Parathyroid adenoma (tissue), 2 donors: ENCODE measurements at regions not wholly inside any gene's neighbourhood (a gene's known extent, or its start where the extent isn't known, plus 50 kb on each side); places are given as distances from the start of the nearest gene placed in this dataset.

Source experiments
- H2AFZ ChIP-seq: fragments of 300-600 bp; sonication (generic); one replicate; pipeline ENCODE4 v1.7.0; 2017; ENCODE audit warnings: antibody characterized with exemption, mild to moderate bottlenecking
- H3K27ac ChIP-seq: fragments of 300-600 bp; sonication (generic); one replicate; pipeline ENCODE4 v1.7.0; 2017
- H3K27me3 ChIP-seq: fragments of 300-600 bp; sonication (generic); one replicate; pipeline ENCODE4 v1.7.0; 2017; ENCODE audit warnings: low read length; ENCODE audit not compliant: control insufficient read depth, insufficient read depth
- H3K36me3 ChIP-seq: fragments of 300-600 bp; sonication (generic); one replicate; pipeline ENCODE4 v1.7.0; 2017; ENCODE audit warnings: low read length; ENCODE audit not compliant: control insufficient read depth, insufficient read depth
- H3K4me1 ChIP-seq: fragments of 300-600 bp; sonication (generic); one replicate; pipeline ENCODE4 v1.7.0; 2017; ENCODE audit warnings: control low read depth
- H3K4me2 ChIP-seq: fragments of 300-600 bp; sonication (generic); one replicate; pipeline ENCODE4 v1.7.0; 2017; ENCODE audit warnings: low read length
- H3K4me3 ChIP-seq: fragments of 300-600 bp; sonication (generic); one replicate; pipeline ENCODE4 v1.7.0; 2017; ENCODE audit warnings: low read depth, low read length
- H3K79me2 ChIP-seq: fragments of 300-600 bp; sonication (generic); one replicate; pipeline ENCODE4 v1.7.0; 2017; ENCODE audit warnings: control low read depth
- H3K9ac ChIP-seq: fragments of 300-600 bp; sonication (generic); one replicate; pipeline ENCODE4 v1.7.0; 2017; ENCODE audit warnings: mild to moderate bottlenecking
- H3K9me3 ChIP-seq: fragments of 300-600 bp; sonication (generic); one replicate; pipeline ENCODE4 v1.7.0; 2017; ENCODE audit warnings: low read length; ENCODE audit not compliant: control insufficient read depth
- TF ChIP-seq, protein P1 (sequence below): fragments of 300-600 bp; sonication (generic); IDR thresholded peaks from one replicate; pipeline ENCODE4 v1.7.0; 2017; ENCODE audit warnings: antibody characterized with exemption, mild to moderate bottlenecking
- donor health status: primary hyperparathyroidism.

DNA sequence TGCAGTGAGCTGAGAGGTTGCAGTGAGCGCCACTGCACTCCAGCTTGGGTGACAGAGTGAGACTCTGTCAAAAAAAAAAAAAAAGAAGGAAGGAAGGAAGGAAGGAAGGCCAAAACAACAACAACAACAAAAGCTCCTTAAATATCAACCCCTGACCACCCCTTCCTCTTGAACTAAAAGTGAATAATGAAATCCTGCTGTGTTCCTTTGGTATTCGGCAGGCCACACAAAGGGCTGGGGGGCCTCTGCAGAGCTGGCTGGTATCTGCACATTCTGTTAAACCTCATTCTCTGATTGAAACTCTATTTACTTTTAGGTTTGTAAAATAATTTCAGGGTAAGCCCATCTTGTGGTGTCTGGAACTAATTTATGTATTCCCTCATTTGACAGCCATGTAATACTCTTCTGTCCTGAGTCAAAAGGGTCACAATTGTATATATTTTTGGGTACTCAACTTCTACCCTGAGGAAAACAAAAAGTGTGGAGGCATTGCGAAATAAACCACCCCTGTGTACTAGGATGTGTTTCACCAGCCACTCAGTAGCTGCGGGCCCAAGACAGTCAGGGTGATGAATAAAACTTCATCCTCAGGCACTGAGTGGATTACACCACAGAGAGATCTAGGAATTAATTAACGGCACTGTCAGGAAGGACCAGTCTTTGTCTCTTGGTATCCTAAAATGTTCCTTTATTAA, 446.4 kb upstream of the PFKP start:
- Histone ChIP-seq H3K27ac (no peak overlapping the region), H2AFZ (no peak overlapping the region), H3K4me1 (no peaks in the 10 kb centered on the region), H3K36me3 (no peaks in the 10 kb centered on the region), H3K27me3 (no peaks in the 10 kb centered on the region), H3K9me3 (no peaks in the 10 kb centered on the region), H3K79me2 (no peaks in the 10 kb centered on the region), H3K4me3 (no peak overlapping the region), H3K4me2 (no peak overlapping the region), H3K9ac (no peak overlapping the region)
- TF ChIP-seq, protein P1, sequence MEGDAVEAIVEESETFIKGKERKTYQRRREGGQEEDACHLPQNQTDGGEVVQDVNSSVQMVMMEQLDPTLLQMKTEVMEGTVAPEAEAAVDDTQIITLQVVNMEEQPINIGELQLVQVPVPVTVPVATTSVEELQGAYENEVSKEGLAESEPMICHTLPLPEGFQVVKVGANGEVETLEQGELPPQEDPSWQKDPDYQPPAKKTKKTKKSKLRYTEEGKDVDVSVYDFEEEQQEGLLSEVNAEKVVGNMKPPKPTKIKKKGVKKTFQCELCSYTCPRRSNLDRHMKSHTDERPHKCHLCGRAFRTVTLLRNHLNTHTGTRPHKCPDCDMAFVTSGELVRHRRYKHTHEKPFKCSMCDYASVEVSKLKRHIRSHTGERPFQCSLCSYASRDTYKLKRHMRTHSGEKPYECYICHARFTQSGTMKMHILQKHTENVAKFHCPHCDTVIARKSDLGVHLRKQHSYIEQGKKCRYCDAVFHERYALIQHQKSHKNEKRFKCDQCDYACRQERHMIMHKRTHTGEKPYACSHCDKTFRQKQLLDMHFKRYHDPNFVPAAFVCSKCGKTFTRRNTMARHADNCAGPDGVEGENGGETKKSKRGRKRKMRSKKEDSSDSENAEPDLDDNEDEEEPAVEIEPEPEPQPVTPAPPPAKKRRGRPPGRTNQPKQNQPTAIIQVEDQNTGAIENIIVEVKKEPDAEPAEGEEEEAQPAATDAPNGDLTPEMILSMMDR, result no peak

DNA sequence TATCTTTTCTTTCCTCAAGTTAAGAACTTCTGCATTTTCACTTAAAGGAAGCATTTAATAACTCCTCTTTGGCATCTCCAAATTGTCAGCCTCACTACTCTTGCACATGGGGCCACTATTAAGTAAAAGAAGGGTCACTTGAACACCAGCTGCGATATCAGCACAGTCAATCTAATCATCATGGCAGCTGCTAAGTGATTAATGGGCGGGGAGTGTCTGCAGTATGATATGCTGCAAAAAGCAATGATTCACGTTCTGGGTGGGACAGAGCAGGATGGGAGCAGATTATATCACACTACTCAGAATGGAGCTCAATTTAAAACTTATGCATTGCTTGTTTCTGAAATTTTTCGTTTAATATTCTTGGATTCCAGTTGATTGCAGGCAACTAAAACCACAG, 447.4 kb upstream of the PFKP start:
- H3K79me2 ChIP-seq, result no peaks in the 10 kb centered on the region
- H3K4me3 ChIP-seq, result no peak overlapping the region
- no peak overlapping the region for H3K27ac ChIP-seq
- H3K27me3 ChIP-seq, result no peaks in the 10 kb centered on the region
- no peaks in the 10 kb centered on the region for H3K9me3 ChIP-seq
- H3K4me1 ChIP-seq, result no peaks in the 10 kb centered on the region
- H3K4me2 ChIP-seq, result no peak overlapping the region
- no peak overlapping the region for H3K9ac ChIP-seq
- TF ChIP-seq, protein P1, result no peak
- H3K36me3 ChIP-seq, result no peaks in the 10 kb centered on the region
- H2AFZ ChIP-seq, result no peak overlapping the region

DNA sequence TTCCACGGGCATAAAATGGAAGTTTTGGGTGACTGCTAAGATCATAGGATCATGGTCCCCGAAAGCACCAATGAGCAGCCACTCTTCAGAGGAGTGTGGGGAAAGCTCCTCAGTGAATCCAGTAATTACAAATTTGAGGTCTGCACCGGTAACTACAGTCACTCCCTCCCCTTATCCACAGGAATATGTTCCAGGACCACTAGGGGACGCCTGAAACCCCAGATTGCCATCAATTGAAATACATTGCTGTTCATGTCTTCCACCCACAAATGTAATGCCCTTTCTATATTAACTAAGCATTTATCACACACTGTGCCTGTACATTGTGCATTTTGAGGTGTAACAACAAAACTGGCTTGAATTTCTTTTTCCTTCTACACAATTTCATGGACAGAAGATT, 447.9 kb upstream of the PFKP start:
- Histone ChIP-seq H3K27ac (no peak overlapping the region), H3K27me3 (no peaks in the 10 kb centered on the region), H3K4me3 (no peak overlapping the region), H3K9ac (no peak overlapping the region), H3K79me2 (no peaks in the 10 kb centered on the region), H2AFZ (no peak overlapping the region), H3K4me2 (no peak overlapping the region), H3K4me1 (no peaks in the 10 kb centered on the region), H3K36me3 (no peaks in the 10 kb centered on the region), H3K9me3 (no peaks in the 10 kb centered on the region)
- TF ChIP-seq, protein P1, result no peak

DNA sequence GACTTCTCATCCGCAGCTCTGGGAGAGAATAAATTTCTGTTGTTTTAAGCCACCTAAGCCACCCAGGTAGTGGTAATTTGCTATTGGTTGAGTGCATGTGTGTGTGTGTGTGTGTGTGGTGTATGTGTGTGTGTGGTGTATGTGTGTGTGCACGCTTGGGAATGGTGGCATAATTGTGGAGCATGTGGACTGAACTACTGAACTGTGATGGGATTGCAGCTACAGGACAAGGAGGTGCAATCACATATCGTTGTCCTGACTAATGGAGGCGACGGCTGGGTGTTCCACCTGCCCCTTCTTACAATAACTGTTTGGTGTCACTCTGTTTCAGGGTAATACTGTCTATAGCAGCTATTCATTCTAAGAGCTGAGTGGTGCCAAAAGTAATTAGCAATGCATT, 448.7 kb upstream of the PFKP start:
- no peak overlapping the region for H2AFZ ChIP-seq
- H3K4me3 ChIP-seq, result no peak overlapping the region
- no peaks in the 10 kb centered on the region for H3K27me3 ChIP-seq
- H3K4me1 ChIP-seq, result no peaks in the 10 kb centered on the region
- H3K9ac ChIP-seq, result no peak overlapping the region
- no peak overlapping the region for H3K4me2 ChIP-seq
- H3K79me2 ChIP-seq, result no peaks in the 10 kb centered on the region
- no peaks in the 10 kb centered on the region for H3K36me3 ChIP-seq
- no peaks in the 10 kb centered on the region for H3K9me3 ChIP-seq
- TF ChIP-seq, protein P1, result no peak
- H3K27ac ChIP-seq, result no peak overlapping the region

DNA sequence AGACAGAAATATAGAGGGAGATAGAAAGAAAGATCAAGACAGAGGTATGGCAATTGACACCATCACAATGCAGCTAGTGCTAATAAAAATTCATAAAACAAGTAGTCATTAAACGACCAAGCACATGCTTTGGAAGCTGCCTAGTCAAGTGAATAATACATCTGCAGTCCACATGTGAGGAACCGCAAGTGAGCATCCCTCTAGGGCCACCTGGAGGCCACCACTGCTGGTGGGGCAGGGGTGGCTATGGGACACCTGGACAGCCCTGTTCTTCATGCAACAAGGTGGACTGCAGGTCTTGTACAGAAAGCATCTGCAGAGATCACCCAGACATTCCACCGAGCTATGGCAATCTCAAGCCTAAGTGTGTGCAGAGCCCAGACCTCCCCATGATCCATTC, 451.1 kb upstream of the PFKP start:
- TF ChIP-seq, protein P1, result no peak
- Histone ChIP-seq H3K4me3 (no peak overlapping the region), H3K4me2 (no peak overlapping the region)

More for the DNA sequence above, 451.1 kb upstream of the PFKP start:
- Histone ChIP-seq H3K27ac (no peak overlapping the region), H3K4me1 (no peaks in the 10 kb centered on the region), H3K27me3 (no peaks in the 10 kb centered on the region), H3K36me3 (no peaks in the 10 kb centered on the region), H3K9me3 (no peaks in the 10 kb centered on the region), H2AFZ (no peak overlapping the region), H3K9ac (no peak overlapping the region), H3K79me2 (no peaks in the 10 kb centered on the region)
